Left renal cortex interstitium (tissue), 4 donors: ENCODE measurements at regions not wholly inside any gene's neighbourhood (a gene's known extent, or its start where the extent isn't known, plus 50 kb on each side); places are given as distances from the start of the nearest gene placed in this dataset.

Experiments
- DNase-seq, 4 donors: peaks; one replicate each; pipeline ENCODE4 v3.0.0-alpha.2; 2013; ENCODE audit warnings: low read depth in 4 of 4, low spot score in 2 of 4, missing footprints in 1 of 4

GRCh38 chr11:128367573-128367972 is 219.8 kb downstream of the ETS1 start:
- DNase-seq, result no peak

DNA sequence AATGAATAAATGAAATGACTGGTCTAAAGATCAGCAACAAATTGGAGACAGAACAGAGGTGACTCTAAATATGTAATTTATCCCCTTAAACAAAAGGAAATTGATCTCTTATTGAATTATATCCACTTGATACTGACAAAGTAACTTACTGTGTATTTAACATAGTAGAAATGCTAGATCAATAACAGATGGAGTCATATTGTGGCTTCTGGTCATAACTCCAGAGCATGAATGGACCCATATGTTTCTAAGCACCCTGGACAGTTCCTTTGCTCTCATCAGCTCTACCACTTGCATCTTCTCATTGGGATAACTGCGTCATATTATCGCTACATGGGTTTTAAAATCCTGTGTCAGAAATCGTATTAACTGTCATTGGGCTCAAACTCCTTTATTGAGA is 222.3 kb downstream of the ETS1 start:
- DNase-seq, result peak in 2 of 4 donors; percentile 36 to 49

GRCh38 chr11:128361451-128362020 is 225.8 kb downstream of the ETS1 start:
- DNase-seq, result no peak

DNA sequence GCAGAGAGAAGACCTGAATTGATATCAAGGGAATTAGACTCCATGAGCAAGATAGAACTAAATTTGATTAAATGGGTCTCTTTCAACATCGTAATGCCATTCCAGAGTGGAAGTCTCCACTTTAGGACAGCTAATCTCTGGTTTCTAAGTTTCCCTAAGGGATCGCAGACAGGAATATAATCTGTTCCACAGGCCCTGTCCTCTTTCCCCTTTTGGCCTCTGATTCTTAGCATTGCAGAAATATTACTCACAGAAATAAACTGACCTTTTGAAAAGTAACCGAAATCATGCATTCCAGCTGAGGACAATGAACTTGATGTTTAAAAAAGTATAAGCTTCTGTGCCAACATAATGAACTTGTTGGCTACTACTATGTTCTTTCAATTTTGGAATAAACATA is 227.8 kb downstream of the ETS1 start:
- DNase-seq, result no peak

DNA sequence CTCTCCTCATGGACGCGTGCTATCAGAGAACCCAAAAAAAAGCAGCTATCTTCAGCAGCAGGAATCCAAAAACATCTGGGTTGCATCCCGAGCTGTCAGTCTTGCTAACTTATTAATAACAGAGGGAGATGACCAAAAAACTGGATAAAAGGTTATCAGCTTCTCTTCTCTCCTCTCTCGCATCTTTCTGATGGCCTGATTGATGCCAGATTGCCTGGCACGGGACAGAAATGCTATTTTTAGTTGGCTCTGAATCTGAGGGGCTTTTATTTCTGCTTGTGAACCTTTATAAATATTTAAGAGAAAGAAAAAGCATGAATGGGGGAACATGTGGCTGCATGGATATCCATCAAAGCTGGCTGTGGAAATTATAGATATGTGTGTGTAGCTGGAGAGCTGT is 230.3 kb downstream of the ETS1 start:
- DNase-seq, result no peak

DNA sequence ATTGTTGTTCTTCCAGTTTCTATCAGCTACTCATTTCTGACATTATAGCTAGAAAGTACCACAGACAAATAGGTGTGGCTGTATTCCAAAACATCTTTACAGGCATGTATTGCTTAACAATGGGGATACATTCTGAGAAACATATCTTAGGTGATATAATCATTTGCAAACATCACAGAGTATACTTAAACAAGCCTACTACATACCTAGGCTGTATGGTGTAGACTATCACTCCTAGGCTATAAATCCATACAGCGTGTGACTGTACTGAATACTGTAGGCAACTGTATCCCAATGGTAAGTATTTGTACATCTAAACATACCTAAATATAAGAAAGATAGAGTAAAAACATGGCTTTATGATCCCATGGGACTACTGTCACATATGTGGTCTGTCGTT is 231.8 kb downstream of the ETS1 start:
- no peak for DNase-seq

DNA sequence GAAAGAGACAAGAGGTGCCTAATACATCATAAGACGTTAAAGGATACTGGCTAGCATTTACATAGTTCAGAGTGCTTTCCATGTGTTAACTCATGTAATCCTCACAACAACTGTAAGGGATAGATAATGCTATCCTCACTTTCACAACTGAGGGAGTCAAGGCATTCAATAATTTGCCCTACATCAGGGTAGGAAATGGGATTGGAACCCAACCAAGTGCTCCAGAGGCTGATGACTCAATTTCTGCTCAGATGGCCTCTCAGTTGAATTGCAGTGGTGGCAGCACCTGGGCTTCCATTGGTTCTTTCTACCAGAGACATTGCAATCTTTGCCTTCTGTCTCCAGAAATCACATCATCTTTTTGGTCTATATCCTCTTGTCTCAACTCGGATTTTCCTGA is 232.9 kb downstream of the ETS1 start:
- DNase-seq, result no peak

- DNase-seq, result no peak
Observed at GRCh38 chr11:128351168-128351567, 236.2 kb downstream of the ETS1 start.

GRCh38 chr11:128349650-128350299 is 237.6 kb downstream of the ETS1 start:
- DNase-seq, result no peak

DNA sequence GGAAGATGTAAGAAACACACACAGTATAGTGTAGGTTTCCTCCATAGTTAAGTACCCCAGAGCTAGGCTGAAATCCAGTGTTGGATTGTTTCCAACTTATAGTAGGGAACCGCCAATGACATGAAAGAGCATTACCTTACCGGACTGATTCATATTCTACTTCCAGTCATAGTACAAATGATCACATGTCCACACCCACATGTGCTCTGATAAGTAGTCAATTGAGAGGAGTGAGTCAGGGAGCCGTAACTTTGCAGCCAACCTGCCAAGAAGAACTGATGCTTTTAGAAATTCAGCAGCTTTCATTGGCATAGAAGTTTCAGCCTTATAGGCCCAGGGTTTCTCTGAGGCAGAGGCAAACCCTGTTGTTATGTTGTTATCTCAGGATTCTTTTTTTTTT is 240.6 kb downstream of the ETS1 start:
- DNase-seq, result no peak

- no peak for DNase-seq
Observed at GRCh38 chr11:128345316-128345715, 242.0 kb downstream of the ETS1 start.

GRCh38 chr11:128343870-128344269 is 243.5 kb downstream of the ETS1 start:
- DNase-seq, result no peak

DNA sequence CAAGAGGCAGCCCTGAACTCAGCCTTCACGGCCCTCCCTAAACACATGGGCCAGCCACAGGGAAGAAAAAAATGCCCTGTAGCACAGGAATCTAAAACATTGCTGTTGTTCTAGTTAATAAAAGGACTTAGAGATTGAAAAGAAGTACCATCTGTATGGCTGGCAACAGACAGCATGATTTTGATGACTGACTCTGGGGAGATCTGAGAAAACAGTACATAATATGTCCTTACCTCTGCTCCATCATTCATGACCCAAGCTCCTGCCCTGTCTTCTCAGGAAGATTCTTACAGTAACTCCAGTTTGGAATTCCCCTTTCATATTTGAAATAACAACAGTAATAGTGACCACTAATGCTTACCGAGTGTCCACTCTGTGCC is 244.2 kb downstream of the ETS1 start:
- no peak for DNase-seq

- no peak for DNase-seq
Observed at GRCh38 chr11:128342511-128343134, 244.7 kb downstream of the ETS1 start.

- no peak for DNase-seq
Observed at GRCh38 chr11:128341280-128342248, 245.8 kb downstream of the ETS1 start.

GRCh38 chr11:128339792-128340191 is 247.6 kb downstream of the ETS1 start:
- no peak for DNase-seq

DNA sequence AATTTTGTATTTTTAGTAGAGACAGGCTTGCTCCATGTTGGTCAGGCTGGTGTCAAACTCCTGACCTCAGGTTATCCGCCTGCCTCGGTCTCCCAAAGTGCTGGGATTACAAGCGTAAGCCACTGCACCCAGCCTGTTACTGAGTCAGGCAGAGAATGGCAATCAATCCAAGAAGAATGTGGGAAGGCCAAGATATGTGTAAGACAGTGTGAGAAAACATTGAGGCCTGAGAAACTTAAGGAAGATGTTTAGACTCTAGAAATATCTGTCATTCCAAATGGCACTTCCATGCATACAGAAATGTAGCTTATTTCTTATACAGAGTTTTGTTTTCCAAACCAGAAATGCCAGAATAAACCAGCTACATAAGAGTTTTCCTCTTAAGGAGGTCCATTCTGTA is 248.5 kb downstream of the ETS1 start:
- no peak for DNase-seq

- no peak for DNase-seq
Observed at GRCh38 chr11:128336203-128336602, 251.2 kb downstream of the ETS1 start.

DNA sequence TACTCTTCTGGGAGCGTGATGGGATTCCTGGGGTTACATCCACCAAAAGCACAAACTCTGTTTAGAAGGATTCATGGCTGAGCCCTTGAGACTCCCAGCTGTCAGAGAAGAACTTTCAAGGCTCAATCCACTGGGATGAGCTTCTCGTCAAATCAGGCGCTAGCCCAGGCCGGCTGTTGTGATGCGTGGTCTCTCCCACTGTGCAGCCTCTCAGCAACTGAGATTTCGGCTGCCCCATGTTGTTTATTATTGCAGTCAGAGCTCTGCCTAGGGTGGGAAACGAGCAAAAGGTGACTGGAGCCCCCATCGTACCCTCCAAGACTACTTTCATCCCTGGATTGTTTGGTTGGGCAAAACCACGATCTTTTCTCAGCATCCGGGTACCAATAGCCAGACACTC is 251.6 kb downstream of the ETS1 start:
- no peak for DNase-seq

DNA sequence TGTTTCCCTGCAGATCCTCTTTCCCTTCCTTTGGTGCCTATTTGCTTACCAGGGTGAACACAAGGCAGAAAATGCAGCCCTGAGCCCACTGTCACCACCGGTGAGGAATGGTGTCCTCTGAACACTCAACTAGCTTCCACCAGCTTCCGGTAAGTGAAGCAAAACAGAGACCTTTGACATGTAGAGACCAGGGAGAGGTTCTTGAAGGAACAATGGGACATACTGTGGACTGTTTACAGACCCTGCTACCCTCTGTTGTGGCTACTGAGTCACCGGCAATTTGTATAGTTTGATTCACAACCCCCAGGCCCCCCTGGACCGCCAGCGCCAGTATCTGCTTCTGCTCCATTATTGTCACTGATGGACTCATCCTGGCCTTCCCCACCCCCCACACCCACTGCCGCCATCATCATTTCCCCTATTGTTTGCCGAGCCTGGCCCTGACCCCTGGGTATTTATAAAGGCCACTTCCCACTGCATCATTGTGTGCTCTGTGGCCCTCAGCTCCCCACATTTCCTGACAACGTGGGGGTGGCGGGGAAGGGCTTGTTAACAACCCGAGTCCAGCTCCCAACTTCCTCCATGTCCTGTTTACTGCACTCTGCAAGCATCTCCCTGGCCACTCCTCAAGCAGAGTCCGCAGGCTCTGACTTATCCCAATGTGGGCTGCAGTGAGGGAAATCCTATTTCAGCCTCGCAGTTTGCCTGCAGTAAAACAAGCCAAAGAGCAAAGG is 252.9 kb downstream of the ETS1 start:
- no peak for DNase-seq

DNA sequence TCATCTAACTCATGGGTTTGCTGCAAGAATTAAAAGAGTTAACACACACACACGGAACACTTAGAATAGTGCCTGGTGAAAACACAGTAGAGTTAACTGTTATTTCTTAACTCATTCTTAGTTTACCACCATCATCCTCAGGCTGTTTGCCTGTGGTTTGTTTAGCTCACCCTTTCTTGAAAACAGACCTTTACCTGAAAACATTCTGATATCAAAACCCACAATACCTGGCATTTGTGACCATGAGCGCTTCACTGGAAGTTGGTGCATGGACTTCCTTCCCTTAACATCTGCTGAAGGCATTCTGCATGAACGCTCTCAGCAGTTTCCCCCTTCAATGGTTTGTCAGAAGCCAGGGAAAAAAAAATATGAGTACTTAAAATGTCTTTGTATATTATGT is 256.0 kb downstream of the ETS1 start:
- no peak for DNase-seq
